Smooth muscle cell (in vitro differentiated cells): ENCODE measurements at regions not wholly inside any gene's neighbourhood (a gene's known extent, or its start where the extent isn't known, plus 50 kb on each side); places are given as distances from the start of the nearest gene placed in this dataset.

Experiments
- DNase-seq: peaks from one replicate; lab custom pipeline; 2025; ENCODE audit not compliant: unreplicated experiment; lab: John Stamatoyannopoulos, UW
- H2AFZ ChIP-seq: fragments of 200-600 bp; sonication (generic); 2 replicates; pipeline ENCODE4 v1.6.0; 2016; ENCODE audit warnings: antibody characterized with exemption, low read depth, mild to moderate bottlenecking
- H3F3A ChIP-seq: fragments of 200-600 bp; sonication (generic); 2 replicates; pipeline ENCODE4 v1.6.0; 2017; ENCODE audit warnings: antibody characterized with exemption, low read depth
- H3K27ac ChIP-seq: fragments of 200-600 bp; sonication (generic); 2 replicates; pipeline ENCODE4 v1.5.1; 2016; ENCODE audit warnings: low read depth, mild to moderate bottlenecking
- H3K27me3 ChIP-seq: fragments of 200-600 bp; sonication (generic); 2 replicates; pipeline ENCODE4 v1.6.1; 2016; ENCODE audit warnings: low read depth, mild to moderate bottlenecking
- H3K36me3 ChIP-seq: fragments of 200-600 bp; sonication (generic); 2 replicates; pipeline ENCODE4 v1.5.1; 2016; ENCODE audit warnings: low read depth
- H3K4me1 ChIP-seq: fragments of 200-600 bp; sonication (generic); 2 replicates; pipeline ENCODE4 v1.5.1; 2016; ENCODE audit warnings: low read depth
- H3K4me2 ChIP-seq: fragments of 200-600 bp; sonication (generic); 2 replicates; pipeline ENCODE4 v1.6.0; 2016; ENCODE audit warnings: mild to moderate bottlenecking
- H3K4me3 ChIP-seq: fragments of 200-600 bp; sonication (generic); 2 replicates; pipeline ENCODE4 v1.5.1; 2016; ENCODE audit warnings: mild to moderate bottlenecking
- H3K79me2 ChIP-seq: fragments of 200-600 bp; sonication (generic); 2 replicates; pipeline ENCODE4 v1.6.0; 2016; ENCODE audit warnings: low read depth, mild to moderate bottlenecking
- H3K9ac ChIP-seq: fragments of 200-600 bp; sonication (generic); 2 replicates; pipeline ENCODE4 v1.6.0; 2016; ENCODE audit warnings: low read depth
- H3K9me3 ChIP-seq: fragments of 200-600 bp; sonication (generic); replicated peaks from 2 replicates; pipeline ENCODE4 v1.5.1; 2016; ENCODE audit warnings: low read depth
- H4K20me1 ChIP-seq: fragments of 200-600 bp; sonication (generic); 2 replicates; pipeline ENCODE4 v1.6.0; 2016; ENCODE audit warnings: low read depth
- CTCF ChIP-seq: fragments of 200-600 bp; sonication (generic); IDR thresholded peaks from 2 replicates; pipeline ENCODE4 v1.5.1; 2017; ENCODE audit warnings: borderline replicate concordance, mild to moderate bottlenecking, antibody characterized with exemption; ENCODE audit not compliant: insufficient read depth, poor library complexity, severe bottlenecking
- WGBS: methylation state at CpG from one replicate; pipeline ENCODE4 v1.1.7; 2016; ENCODE audit warnings: low lambda C conversion rate; 5-methylcytosine and 5-hydroxymethylcytosine counted together

- Histone ChIP-seq H3K4me2 (no peak overlapping the region), H3F3A (no peaks in the 10 kb centered on the region), H2AFZ (no peak overlapping the region), H3K27me3 (no peaks in the 10 kb centered on the region), H3K4me1 (no peaks in the 10 kb centered on the region), H3K79me2 (no peaks in the 10 kb centered on the region), H3K36me3 (no peaks in the 10 kb centered on the region), H3K4me3 (no peak overlapping the region), H3K9ac (no peak overlapping the region), H3K9me3 (no peaks in the 10 kb centered on the region), H4K20me1 (no peaks in the 10 kb centered on the region), H3K27ac (no peak overlapping the region)
- no peak for DNase-seq
- TF ChIP-seq CTCF, result no peak
- 100% methylated on average over 1 of the region's 1 CpG for WGBS
Measured at GRCh38 chr6:135774006-135774405, 77.5 kb upstream of the PDE7B start.

GRCh38 chr6:135779213-135779612 is 72.3 kb upstream of the PDE7B start:
- Histone ChIP-seq H3K27ac (no peak overlapping the region), H3K27me3 (no peaks in the 10 kb centered on the region), H3K4me3 (no peak overlapping the region), H3K36me3 (no peaks in the 10 kb centered on the region), H3K79me2 (no peaks in the 10 kb centered on the region), H4K20me1 (no peaks in the 10 kb centered on the region), H3K4me1 (no peaks in the 10 kb centered on the region), H3K9me3 (no peaks in the 10 kb centered on the region), H2AFZ (no peak overlapping the region), H3K9ac (no peak overlapping the region), H3F3A (no peaks in the 10 kb centered on the region), H3K4me2 (no peak overlapping the region)
- no peak for DNase-seq
- WGBS, result 100% methylated on average over 2 of the region's 2 CpGs
- TF ChIP-seq CTCF, result no peak

GRCh38 chr6:135780326-135780725 is 71.2 kb upstream of the PDE7B start:
- H3K9me3 ChIP-seq, result no peaks in the 10 kb centered on the region
- no peaks in the 10 kb centered on the region for H3K79me2 ChIP-seq
- H3K36me3 ChIP-seq, result no peaks in the 10 kb centered on the region
- H3K4me2 ChIP-seq, result no peak overlapping the region
- H3K4me1 ChIP-seq, result no peaks in the 10 kb centered on the region
- no peaks in the 10 kb centered on the region for H3K27me3 ChIP-seq
- H3F3A ChIP-seq, result no peaks in the 10 kb centered on the region
- H3K27ac ChIP-seq, result no peak overlapping the region
- no peak for DNase-seq
- H2AFZ ChIP-seq, result no peak overlapping the region
- TF ChIP-seq CTCF, result no peak
- no peak overlapping the region for H3K9ac ChIP-seq
- no peaks in the 10 kb centered on the region for H4K20me1 ChIP-seq
- no peak overlapping the region for H3K4me3 ChIP-seq
- WGBS, result 84% methylated on average over 1 of the region's 1 CpG

GRCh38 chr6:135782546-135782945 is 69.0 kb upstream of the PDE7B start:
- TF ChIP-seq CTCF, result no peak
- no peak for DNase-seq

More at GRCh38 chr6:135782546-135782945, 69.0 kb upstream of the PDE7B start:
- Histone ChIP-seq H3K79me2 (no peaks in the 10 kb centered on the region), H4K20me1 (no peaks in the 10 kb centered on the region), H3K4me2 (no peak overlapping the region), H3K36me3 (no peaks in the 10 kb centered on the region), H2AFZ (no peak overlapping the region), H3F3A (no peaks in the 10 kb centered on the region), H3K4me3 (no peak overlapping the region), H3K9ac (no peak overlapping the region), H3K27ac (no peak overlapping the region), H3K9me3 (no peaks in the 10 kb centered on the region), H3K27me3 (no peaks in the 10 kb centered on the region), H3K4me1 (no peaks in the 10 kb centered on the region)
- WGBS, result 95% methylated on average over 2 of the region's 2 CpGs
